Fibroblast of mammary gland (primary cell): ENCODE measurements at regions not wholly inside any gene's neighbourhood (a gene's known extent, or its start where the extent isn't known, plus 50 kb on each side); places are given as distances from the start of the nearest gene placed in this dataset.

Experiments used
- DNase-seq: peaks from one replicate; pipeline ENCODE4 v3.0.0-alpha.2; 2010; ENCODE audit warnings: low read depth
- H3K4me3 ChIP-seq: 2 replicates; pipeline ENCODE4 v1.5.1; 2011; ENCODE audit warnings: low read depth, mild to moderate bottlenecking, low read length, moderate library complexity; ENCODE audit not compliant: control insufficient read depth
- TF ChIP-seq, protein P1 (sequence below): conservative IDR thresholded peaks from 2 replicates; pipeline ENCODE4 v1.5.1; 2011; ENCODE audit warnings: low read depth, low read length, inconsistent platforms; ENCODE audit not compliant: control insufficient read depth, insufficient read depth

DNA sequence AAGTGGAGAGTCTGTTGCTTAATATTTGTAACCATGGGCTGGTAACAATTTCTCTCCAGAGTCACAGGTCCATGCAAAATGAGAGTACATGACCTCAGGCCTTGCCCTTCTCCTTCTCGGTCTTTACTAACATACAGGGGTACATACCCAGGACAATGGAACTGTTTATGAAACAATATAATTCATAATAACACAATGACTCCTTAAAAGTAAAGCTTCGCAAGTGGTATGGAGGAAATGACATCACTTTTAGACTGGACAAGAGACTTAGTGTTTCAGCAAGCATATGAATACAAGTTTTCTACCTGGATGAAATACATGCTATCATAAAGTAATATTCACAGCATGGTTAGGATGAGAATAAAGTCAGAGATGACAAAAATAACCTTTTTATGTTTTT lies 386.6 kb downstream of the PLK2 start:
- no peak for DNase-seq
- TF ChIP-seq, protein P1, sequence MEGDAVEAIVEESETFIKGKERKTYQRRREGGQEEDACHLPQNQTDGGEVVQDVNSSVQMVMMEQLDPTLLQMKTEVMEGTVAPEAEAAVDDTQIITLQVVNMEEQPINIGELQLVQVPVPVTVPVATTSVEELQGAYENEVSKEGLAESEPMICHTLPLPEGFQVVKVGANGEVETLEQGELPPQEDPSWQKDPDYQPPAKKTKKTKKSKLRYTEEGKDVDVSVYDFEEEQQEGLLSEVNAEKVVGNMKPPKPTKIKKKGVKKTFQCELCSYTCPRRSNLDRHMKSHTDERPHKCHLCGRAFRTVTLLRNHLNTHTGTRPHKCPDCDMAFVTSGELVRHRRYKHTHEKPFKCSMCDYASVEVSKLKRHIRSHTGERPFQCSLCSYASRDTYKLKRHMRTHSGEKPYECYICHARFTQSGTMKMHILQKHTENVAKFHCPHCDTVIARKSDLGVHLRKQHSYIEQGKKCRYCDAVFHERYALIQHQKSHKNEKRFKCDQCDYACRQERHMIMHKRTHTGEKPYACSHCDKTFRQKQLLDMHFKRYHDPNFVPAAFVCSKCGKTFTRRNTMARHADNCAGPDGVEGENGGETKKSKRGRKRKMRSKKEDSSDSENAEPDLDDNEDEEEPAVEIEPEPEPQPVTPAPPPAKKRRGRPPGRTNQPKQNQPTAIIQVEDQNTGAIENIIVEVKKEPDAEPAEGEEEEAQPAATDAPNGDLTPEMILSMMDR = no peak
- H3K4me3 ChIP-seq = no peak overlapping the region

DNA sequence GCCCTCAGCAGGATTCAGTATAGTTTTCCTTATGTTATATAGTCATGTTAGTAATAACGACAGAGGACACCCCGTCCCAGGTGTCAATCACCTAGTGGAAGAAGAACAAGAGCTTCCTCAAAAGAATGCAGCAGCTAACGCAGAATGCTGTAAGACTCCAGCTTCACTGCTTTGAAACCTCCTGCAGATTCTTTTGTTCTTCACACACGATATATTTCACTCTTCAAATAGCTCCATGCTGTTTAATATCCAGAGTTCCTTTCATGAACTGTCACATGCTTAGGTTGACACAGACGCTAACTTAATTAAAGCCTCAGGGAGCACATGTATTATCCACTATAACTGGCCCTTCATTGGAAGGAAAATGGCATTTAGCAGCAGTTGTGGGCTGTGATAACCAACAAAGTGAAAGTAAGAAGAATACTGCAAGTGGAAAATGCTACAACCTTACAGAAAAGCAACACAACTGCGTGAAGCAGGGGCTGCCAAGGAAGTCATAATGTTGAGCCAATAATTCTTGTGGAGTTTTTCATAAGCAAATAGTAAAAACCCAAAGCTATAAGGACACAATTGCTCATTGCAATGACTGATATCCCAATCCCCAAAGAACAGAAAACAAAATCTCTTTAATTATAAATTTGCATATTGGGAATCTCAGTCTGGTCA lies 387.5 kb downstream of the PLK2 start:
- no peak overlapping the region for H3K4me3 ChIP-seq
- TF ChIP-seq, protein P1 = no peak
- no peak for DNase-seq

DNA sequence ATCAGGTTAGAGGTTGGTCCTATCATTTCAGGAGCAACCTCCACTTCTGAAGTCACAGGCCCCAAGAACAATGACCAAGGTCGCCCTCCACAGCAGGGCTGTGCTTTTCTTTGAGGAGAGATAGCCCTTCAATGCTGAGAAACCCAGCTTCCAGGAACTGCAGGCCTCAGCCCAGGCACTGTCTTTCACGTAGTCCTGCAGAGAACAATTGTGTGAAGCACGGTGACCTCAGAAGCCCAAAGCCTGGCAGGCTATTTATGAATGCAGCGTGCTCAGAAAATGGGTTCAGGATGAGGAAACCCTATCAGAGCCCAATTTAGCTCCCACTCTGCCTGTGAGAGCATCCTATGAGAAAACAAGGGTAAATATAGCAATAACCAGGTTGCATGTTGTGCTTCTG lies 388.3 kb downstream of the PLK2 start:
- no peak overlapping the region for H3K4me3 ChIP-seq
- TF ChIP-seq, protein P1 = no peak
- no peak for DNase-seq

DNA sequence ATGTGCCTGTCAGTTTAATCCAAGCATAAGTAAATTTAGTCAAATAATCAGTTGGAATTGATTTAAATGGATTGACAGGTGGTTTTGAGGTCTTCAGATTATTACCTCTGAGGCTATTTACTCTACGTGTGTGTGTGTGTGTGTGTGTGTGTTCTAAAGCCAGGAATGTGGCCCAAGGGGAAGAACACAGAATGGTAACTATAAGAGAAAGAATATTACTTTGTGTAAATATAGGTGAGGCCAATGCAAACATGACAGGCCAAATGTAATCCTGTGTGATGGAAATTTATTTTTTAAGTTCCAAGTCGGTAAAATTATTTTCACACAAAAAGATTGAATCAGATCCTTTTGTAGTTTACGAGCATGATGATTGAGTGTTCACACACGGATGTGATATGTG lies 390.0 kb downstream of the PLK2 start:
- DNase-seq = no peak
- TF ChIP-seq, protein P1 = no peak
- H3K4me3 ChIP-seq = no peak overlapping the region

DNA sequence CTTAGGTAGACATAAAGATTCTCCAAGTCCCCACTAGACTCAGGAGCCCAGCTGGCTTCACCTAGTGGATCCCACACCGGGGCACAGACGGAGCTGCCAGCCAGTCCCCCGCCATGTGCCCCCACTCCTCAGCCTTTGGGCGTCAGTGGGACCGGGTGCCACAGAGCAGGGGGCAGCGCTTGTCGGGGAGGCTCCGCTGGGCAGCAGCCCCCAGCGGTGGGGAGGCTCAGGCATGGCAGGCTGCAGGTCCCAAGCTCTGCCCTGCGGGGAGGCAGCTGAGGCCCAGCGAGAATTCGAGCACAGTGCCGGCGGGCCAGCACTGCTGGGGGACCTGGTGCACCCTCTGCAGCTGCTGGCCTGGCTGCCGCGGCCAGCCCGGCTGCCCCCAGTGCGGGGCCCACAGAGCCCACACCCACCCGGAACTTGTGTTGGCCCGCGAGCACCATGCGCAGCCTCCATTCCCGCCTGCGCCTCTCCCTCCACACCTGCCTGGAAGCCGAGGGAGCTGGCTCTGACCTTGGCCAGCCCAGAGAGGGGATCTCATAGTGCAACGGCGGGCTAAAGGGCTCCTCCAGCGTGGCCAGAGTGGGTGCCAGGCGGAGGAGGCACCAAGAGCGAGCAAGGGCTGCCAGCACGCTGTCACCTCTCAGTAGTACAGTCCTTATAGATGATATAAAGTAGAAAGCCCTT lies 390.7 kb downstream of the PLK2 start:
- TF ChIP-seq, protein P1 = no peak
- no peak for DNase-seq
- H3K4me3 ChIP-seq = no peak overlapping the region

DNA sequence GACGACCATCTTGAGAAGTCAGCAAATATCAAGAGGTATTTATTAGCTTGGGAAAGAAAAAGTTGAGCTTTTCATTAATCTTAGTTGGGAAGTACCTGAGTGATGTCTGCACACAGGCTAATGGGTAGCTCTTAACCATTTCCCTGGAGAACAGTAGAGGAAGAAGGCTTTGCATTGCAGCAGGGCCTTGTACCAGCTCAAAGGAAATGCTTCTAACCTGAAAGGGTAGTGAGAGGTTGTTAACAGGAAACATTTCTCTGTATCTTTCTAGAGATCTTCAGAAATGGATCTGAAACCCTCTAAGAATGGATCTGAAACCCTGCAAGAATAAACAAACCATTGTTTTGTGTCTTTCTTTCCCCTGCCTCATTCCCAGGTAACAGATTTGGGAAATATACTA lies 393.3 kb downstream of the PLK2 start:
- no peak for DNase-seq
- TF ChIP-seq, protein P1 = no peak
- H3K4me3 ChIP-seq = no peak overlapping the region
